Activated T-cell treated with anti-CD3 and anti-CD28 coated beads, Interleukin-2, amount 50 U/mL, for 4 hours (primary cell): ENCODE measurements at regions not wholly inside any gene's neighbourhood (a gene's known extent, or its start where the extent isn't known, plus 50 kb on each side); places are given as distances from the start of the nearest gene placed in this dataset.

Experiments
- ATAC-seq, 2 donors: fragments of 200-7000 bp; cut with Tn5 transposase; one replicate each; pipeline ENCODE4 v1.10.0; 2021
- DNase-seq: peaks from one replicate; pipeline ENCODE4 v3.0.0-alpha.2; 2020
- H3K27me3 Mint-ChIP-seq: one replicate; pipeline ENCODE4 v1.8.0; 2021; ENCODE audit warnings: low read depth, mixed read lengths
- H3K36me3 Mint-ChIP-seq: one replicate; pipeline ENCODE4 v1.8.0; 2022; ENCODE audit warnings: mixed read lengths; ENCODE audit not compliant: insufficient read depth
- H3K4me1 Mint-ChIP-seq: one replicate; pipeline ENCODE4 v1.8.0; 2021; ENCODE audit warnings: low read depth, mixed read lengths
- H3K4me3 Mint-ChIP-seq: one replicate; pipeline ENCODE4 v1.8.0; 2021; ENCODE audit warnings: mild to moderate bottlenecking, moderate library complexity, mixed read lengths
- H3K9me3 Mint-ChIP-seq: one replicate; pipeline ENCODE4 v1.8.0; 2021; ENCODE audit warnings: mixed read lengths

GRCh38 chr22:27647540-27647939 lies 154.0 kb downstream of the MN1 start:
- peaks cover 3% of the 10 kb centered on the region for H3K27me3 Mint-ChIP-seq
- ATAC-seq (no peak), DNase-seq (no peak)
- H3K4me1 Mint-ChIP-seq = no peaks in the 10 kb centered on the region
- no peaks in the 10 kb centered on the region for H3K36me3 Mint-ChIP-seq
- H3K4me3 Mint-ChIP-seq = no peak overlapping the region
- H3K9me3 Mint-ChIP-seq = no peaks in the 10 kb centered on the region

DNA sequence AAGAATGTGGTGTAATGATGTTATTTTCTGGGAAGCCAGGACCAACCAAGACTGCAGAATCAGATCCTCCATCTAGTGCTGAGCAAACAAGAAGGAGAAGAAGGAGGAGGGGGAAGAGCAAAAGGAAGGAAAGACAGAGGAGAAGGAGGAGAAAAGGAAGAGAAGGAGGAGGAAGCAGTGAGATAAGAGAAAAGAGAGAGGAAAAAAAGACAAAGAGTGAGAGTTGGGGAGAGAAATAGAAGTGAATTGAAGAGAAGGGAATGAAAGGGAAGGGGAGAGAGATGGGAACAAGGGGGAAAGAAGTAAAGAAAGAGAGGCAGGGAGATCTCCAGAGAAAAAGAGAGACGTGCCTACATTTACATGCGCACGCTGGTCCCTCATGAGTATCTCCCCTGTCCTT lies 153.5 kb downstream of the MN1 start:
- Mint-ChIP-seq H3K27me3 (peaks cover 3% of the 10 kb centered on the region), H3K4me1 (no peaks in the 10 kb centered on the region), H3K9me3 (no peaks in the 10 kb centered on the region), H3K36me3 (no peaks in the 10 kb centered on the region), H3K4me3 (no peak overlapping the region)
- ATAC-seq (no peak), DNase-seq (no peak)

DNA sequence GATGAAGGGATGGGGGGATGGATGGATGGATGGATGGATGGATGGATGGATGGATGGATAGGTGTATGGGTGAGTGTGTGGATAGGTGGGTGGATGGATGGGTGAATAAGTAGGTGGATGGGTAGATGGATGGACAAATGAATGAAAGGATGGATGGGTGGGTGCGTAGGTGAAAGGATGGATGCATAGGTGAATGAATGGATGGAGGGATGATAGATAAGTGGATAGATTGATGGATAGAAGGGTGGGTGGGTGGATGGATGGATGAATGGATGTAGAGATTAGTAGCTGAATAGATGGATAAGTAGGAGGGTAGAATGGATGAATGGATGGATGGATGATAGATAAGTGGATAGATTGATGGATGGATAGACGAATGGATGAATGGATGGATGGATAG lies 152.7 kb downstream of the MN1 start:
- DNase-seq (no peak), ATAC-seq (no peak)
- Mint-ChIP-seq H3K4me1 (no peaks in the 10 kb centered on the region), H3K27me3 (peaks cover 3% of the 10 kb centered on the region), H3K4me3 (no peak overlapping the region), H3K9me3 (no peaks in the 10 kb centered on the region), H3K36me3 (no peaks in the 10 kb centered on the region)

- no peaks in the 10 kb centered on the region for H3K4me1 Mint-ChIP-seq
- no peaks in the 10 kb centered on the region for H3K36me3 Mint-ChIP-seq
- no peak for ATAC-seq
- no peaks in the 10 kb centered on the region for H3K9me3 Mint-ChIP-seq
- peaks cover 3% of the 10 kb centered on the region for H3K27me3 Mint-ChIP-seq
- DNase-seq = no peak
- no peak overlapping the region for H3K4me3 Mint-ChIP-seq
These were observed 151.0 kb downstream of the MN1 start for GRCh38 chr22:27650572-27650971.

DNA sequence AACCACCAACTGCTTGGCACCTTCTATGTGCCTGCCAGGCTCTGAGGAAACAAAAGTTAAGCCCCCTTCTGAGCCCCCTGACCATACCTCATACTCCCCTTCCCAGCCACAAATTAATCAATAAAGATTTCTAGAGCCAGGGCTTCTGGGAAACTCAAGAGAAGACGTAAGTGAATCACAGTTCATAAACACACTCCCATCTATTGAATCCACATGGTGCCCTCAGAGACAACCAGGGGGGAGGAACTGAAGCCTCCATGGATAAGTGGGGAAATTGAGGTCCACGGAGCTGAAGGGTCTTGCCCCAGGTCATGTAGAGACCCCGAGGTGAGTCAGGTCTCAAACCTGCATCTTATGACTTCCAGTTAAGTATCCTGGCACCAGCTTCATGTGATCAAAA lies 150.6 kb downstream of the MN1 start:
- H3K4me3 Mint-ChIP-seq = no peak overlapping the region

DNA sequence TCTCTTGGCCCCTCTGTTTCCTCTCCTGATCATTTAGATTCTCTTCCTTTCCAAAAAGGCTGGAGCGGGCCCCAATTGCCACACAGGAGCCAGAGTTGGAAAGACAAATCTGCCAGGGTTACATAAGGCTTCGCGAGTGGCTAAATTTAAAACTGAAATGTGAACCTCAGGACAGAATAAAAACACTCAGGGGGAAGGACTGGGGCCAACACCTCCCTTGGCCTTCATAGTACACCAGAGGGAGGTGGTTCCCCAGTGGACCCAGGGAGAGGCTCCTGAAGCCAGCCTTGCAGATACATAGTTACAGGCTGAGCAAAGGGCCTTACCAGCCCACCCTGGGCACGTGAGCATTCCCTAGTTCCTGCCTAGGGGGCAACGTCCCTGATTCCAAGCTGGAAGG lies 150.1 kb downstream of the MN1 start:
- DNase-seq (no peak), ATAC-seq (no peak)
- peaks cover 9% of the 10 kb centered on the region for H3K9me3 Mint-ChIP-seq
- H3K4me3 Mint-ChIP-seq = no peak overlapping the region
- H3K27me3 Mint-ChIP-seq = peaks cover 3% of the 10 kb centered on the region
- H3K4me1 Mint-ChIP-seq = no peaks in the 10 kb centered on the region
- H3K36me3 Mint-ChIP-seq = no peaks in the 10 kb centered on the region

More for the DNA sequence above, 150.6 kb downstream of the MN1 start:
- no peaks in the 10 kb centered on the region for H3K4me1 Mint-ChIP-seq
- H3K9me3 Mint-ChIP-seq = peaks cover 4% of the 10 kb centered on the region
- H3K36me3 Mint-ChIP-seq = no peaks in the 10 kb centered on the region
- H3K27me3 Mint-ChIP-seq = peaks cover 3% of the 10 kb centered on the region
- no peak for DNase-seq
- ATAC-seq = no peak

- H3K36me3 Mint-ChIP-seq = no peaks in the 10 kb centered on the region
- no peaks in the 10 kb centered on the region for H3K4me1 Mint-ChIP-seq
- no peak for DNase-seq
- H3K4me3 Mint-ChIP-seq = no peak overlapping the region
- peaks cover 3% of the 10 kb centered on the region for H3K27me3 Mint-ChIP-seq
- peaks cover 15% of the 10 kb centered on the region for H3K9me3 Mint-ChIP-seq
- ATAC-seq = no peak
These were observed 146.8 kb downstream of the MN1 start for GRCh38 chr22:27654546-27655445.

DNA sequence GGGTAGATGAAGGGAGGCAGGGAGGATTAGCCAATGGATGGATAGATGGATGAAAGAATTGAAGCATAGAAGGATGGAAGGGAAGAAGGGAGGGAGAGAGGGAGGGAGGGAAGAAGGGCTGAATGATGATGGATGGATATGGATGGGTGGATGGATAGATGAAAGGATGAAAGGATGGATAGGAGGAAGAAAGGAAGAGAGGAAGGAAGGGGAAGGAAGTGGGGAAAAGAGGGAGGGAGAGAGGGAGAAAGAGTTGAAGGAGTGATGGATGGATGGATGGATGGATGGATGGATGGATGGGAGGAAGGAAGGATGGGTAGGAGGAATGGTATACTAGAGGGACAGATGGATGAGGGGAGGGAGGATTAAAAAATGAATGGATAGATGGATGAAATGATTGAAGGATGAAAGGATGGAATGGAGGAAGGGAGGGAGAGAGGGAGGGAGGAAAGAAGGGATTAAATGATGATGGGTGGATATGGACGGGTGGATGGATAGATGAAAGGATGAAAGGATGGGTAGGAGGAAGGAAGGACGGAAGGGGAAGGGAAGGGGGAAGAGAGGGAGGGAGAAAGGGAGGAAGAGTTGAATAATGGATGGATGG lies 145.9 kb downstream of the MN1 start:
- H3K4me1 Mint-ChIP-seq = no peaks in the 10 kb centered on the region
- no peaks in the 10 kb centered on the region for H3K36me3 Mint-ChIP-seq
- no peak overlapping the region for H3K4me3 Mint-ChIP-seq
- no peak for DNase-seq
- peaks cover 3% of the 10 kb centered on the region for H3K27me3 Mint-ChIP-seq
- H3K9me3 Mint-ChIP-seq = peaks cover 15% of the 10 kb centered on the region
- no peak for ATAC-seq

DNA sequence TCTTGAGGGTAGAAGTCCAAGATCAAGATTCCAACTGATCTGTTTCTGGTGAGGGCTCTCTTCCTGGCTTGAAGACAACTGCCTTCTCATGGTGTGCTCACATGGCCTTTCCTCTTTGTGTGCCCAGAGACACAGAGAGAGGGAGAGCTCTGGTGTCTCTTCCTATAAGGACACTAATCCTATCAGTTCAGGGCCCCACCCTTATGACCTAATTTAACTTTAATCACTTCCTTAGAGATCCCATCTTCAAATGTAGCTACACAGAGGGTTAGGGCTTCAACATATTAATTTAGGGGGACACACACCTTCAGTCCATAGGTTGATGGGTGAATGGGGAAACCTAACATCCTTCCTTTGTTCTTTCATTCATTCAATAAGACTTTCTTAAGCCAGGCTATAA lies 144.6 kb downstream of the MN1 start:
- no peaks in the 10 kb centered on the region for H3K36me3 Mint-ChIP-seq
- ATAC-seq (no peak), DNase-seq (no peak)
- H3K4me3 Mint-ChIP-seq = no peak overlapping the region
- H3K4me1 Mint-ChIP-seq = no peaks in the 10 kb centered on the region
- H3K27me3 Mint-ChIP-seq = peaks cover 1% of the 10 kb centered on the region
- H3K9me3 Mint-ChIP-seq = peaks cover 15% of the 10 kb centered on the region

- no peak overlapping the region for H3K4me3 Mint-ChIP-seq
- H3K9me3 Mint-ChIP-seq = peaks cover 15% of the 10 kb centered on the region
- DNase-seq (no peak), ATAC-seq (no peak)
- H3K4me1 Mint-ChIP-seq = no peaks in the 10 kb centered on the region
- H3K27me3 Mint-ChIP-seq = peaks cover 10% of the 10 kb centered on the region
- H3K36me3 Mint-ChIP-seq = no peaks in the 10 kb centered on the region
These were observed 141.2 kb downstream of the MN1 start for GRCh38 chr22:27660306-27660705.

DNA sequence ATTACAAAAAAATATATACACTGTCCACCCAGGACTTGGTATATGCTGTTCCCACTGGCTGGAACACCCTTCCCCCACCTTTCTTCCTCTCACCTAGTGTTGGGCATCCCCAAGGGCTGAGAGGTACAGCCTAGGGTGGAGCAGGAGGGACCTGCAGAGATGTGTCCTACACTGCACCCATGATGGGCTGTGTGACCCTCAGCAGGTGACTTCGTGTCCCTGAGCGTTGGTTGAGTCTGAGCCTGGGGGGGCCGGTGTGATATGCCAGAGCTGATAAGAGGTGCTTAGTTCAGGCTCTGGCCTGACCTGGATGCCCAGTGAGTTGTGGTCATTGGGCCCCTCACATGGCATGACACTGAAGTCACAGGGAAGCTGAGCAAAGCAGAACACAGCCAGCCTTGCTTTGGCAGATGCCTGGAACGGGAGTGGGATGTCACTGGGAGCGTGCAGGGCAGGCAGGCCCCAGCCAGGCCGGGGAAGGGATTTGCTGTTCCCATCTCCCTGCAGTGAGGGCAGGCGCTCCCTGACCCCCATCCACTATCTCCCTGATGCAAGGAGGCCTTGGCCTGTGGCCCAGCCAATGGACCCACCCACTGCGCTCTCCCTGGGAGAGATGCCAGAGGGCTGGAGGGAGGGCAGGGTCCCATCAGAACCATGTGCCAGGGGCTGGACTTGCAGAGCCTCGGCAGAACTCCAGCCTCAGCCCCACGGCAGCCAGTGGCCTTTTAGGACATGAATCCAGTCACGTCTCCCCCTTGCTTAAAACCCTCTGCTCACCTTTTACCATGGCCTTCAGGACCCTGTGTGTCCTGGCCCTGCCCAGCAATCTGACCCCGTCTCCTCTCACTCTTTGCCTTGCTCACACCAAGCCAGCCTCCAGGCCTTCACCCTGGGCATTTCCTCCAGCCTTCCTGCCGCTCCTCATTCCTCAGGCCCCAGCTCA lies 138.9 kb downstream of the MN1 start:
- peaks cover 5% of the 10 kb centered on the region for H3K9me3 Mint-ChIP-seq
- ATAC-seq = no peak
- H3K27me3 Mint-ChIP-seq = peaks cover 14% of the 10 kb centered on the region

DNA sequence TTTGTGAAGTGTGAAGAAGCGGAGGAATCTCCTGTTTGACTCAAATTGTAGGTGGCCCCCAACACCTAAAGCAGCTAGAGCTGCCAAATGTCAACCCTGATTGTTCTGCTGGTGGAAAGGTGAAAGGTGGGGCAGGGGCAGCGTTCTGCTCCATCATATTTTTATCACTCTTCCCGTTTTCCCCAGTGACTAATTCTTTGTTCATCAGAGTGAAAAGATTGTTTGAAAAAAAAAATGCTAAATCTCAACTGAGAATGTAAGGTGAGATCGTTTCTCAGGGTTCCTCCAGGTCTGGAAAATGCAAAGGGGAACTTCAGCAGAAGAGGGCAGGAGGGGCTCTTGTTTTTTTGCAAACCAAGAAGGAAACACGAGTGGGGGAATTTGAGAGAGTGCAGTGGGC lies 137.7 kb downstream of the MN1 start:
- Mint-ChIP-seq H3K36me3 (no peaks in the 10 kb centered on the region), H3K4me1 (no peaks in the 10 kb centered on the region), H3K4me3 (no peak overlapping the region), H3K9me3 (peaks cover 5% of the 10 kb centered on the region), H3K27me3 (peaks cover 17% of the 10 kb centered on the region)
- no peak for DNase-seq
- no peak for ATAC-seq

More for the DNA sequence above, 138.9 kb downstream of the MN1 start:
- Mint-ChIP-seq H3K36me3 (no peaks in the 10 kb centered on the region), H3K4me3 (no peak overlapping the region), H3K4me1 (no peaks in the 10 kb centered on the region)
- DNase-seq = no peak

DNA sequence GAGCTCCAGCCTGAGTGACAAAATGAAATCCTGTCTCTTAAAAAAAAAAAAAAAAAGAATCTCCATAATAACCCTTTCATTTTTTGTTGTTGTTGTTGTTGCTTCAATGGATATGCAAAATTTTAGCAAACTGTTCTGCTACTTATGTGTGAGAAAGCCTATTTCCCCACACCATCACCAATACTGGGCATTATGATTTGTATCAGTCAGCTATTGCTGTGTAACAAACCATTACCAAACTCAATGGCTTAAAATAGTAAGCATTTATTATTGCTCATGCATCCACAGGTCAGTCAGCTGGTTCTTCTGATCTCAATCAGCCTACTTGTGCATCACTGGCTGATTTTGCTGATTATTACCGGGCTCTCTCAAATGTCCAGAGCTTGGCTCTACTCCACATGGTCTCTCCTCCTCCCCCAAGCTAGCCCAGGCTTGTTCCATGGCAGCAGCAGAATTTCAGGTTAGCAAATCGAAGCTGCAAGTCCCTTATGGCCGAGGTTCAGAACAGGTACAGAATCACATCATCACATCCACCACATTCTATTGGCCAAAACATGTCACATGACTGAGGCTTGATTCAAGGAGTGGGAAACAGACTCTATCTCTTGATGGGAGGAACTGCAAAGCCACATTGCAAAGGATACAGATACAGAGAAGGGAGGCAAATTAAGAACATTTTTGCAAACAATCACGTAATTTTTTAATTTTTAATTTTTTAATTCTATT lies 135.1 kb downstream of the MN1 start:
- H3K9me3 Mint-ChIP-seq = peaks cover 5% of the 10 kb centered on the region
- H3K4me1 Mint-ChIP-seq = no peaks in the 10 kb centered on the region
- no peak for ATAC-seq
- no peaks in the 10 kb centered on the region for H3K36me3 Mint-ChIP-seq
- H3K4me3 Mint-ChIP-seq = no peak overlapping the region
- no peak for DNase-seq
- peaks cover 33% of the 10 kb centered on the region for H3K27me3 Mint-ChIP-seq
